ENCODE measurements at regions not wholly inside any gene's neighbourhood (a gene's known extent, or its start where the extent isn't known, plus 50 kb on each side); places are given as distances from the start of the nearest gene placed in this dataset.
"Not testable (repeated sequence)": the region's sequence is repeated elsewhere in the genome, so short reads cannot be mapped to it uniquely, and the experiment has no call there.

DNA sequence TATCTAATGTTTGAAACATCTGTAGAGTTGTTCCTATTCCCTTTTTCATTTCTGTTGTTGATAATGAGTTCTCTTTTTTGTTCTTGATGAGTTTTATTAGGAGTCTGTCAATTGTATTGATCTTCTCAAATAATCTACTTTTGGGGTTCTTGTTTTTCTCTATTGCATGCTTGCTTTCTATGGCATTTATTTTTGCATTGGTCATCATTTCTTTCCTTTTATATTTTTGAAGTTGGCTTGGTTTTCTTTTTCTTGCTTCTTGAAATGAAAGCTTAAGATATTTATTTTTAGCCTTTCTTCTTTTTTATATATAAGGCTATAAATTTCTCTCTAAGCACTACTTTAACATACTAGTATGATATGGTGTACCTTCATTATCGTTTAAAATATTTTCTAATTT lies 381.8 kb downstream of the NPHP4 start:
- CTCF ChIA-PET, result no interaction called here
- intact Hi-C loops (cut with micrococcal nuclease), result no loop called here
- no peak for ATAC-seq

DNA sequence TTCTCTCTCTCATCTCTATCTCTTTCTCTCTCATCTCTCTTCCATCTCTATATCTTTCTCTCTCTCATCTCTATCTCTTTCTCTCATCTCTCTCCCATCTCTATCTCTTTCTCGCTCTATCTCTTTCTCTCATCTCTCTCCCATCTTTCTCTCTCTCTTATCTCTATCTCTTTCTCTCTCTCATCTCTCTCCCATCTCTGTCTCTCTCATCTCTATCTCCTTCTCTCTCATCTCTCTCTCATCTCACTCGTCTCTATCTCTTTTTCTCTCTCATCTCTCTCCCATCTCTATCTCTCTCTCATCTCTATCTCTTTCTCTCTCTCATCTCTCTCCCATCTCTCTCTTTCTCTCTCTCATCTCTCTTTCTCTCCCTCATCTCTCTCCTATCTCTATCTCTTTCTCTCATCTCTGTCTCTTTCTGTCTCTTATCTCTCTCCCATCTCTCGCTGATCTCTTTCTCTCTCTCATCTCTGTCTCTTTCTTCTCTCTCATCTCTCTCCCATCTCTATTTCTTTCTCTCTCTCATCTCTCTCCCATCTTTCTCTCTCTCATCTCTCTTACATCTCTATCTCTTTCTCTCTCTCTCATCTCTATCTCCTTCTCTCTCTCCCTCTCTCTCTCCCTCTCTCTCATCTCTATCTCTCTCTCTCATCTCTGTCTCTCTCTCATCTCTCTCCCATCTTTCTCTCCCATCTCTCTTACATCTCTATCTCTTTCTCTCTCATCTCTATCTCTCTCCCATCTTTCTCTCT lies 388.7 kb downstream of the NPHP4 start:
- no peak for DNase-seq
- TF ChIP-seq CTCF (conservative IDR thresholded peaks at IDR 0.05; ENCODE audit: low read depth, low read length) (no peak), EZH2phosphoT487 (IDR thresholded peaks at IDR 0.05; ENCODE audit: borderline replicate concordance, low read length) (no peak), EZH2 (IDR thresholded peaks at IDR 0.05; ENCODE audit: low read length, unreplicated experiment) (no peak)
- no peak overlapping the region for H3K27ac ChIP-seq (ENCODE audit: low read length)

More for the DNA sequence above, 381.8 kb downstream of the NPHP4 start:
- Histone ChIP-seq H3K9me2 (replicated peaks; ENCODE audit: low read length) (no peaks in the 10 kb centered on the region), H2AFZ (ENCODE audit: low read length) (no peak overlapping the region), H3K4me3 (ENCODE audit: low read length) (no peak overlapping the region), H4K20me1 (ENCODE audit: low read length) (no peaks in the 10 kb centered on the region), H3K4me2 (ENCODE audit: low read length) (no peak overlapping the region), H3F3A (ENCODE audit: low read length, unreplicated experiment) (no peaks in the 10 kb centered on the region), H3K36me3 (ENCODE audit: low read depth, low read length) (no peaks in the 10 kb centered on the region), H3K27ac (ENCODE audit: low read length) (no peak overlapping the region), H3K27me3 (ENCODE audit: low read length) (peaks cover 16% of the 10 kb centered on the region), H3K4me1 (ENCODE audit: insufficient read depth, low read length) (no peaks in the 10 kb centered on the region), H3K9ac (ENCODE audit: low read length) (no peak overlapping the region), H3K79me2 (ENCODE audit: low read length) (no peaks in the 10 kb centered on the region), H3K9me3 (ENCODE audit: low read length) (no peaks in the 10 kb centered on the region)
- no peak for TF ChIP-seq EZH2 (IDR thresholded peaks at IDR 0.05; ENCODE audit: low read length, unreplicated experiment)
- TF ChIP-seq CTCF (conservative IDR thresholded peaks at IDR 0.05; ENCODE audit: low read depth, low read length), result no peak
- TF ChIP-seq EZH2phosphoT487 (IDR thresholded peaks at IDR 0.05; ENCODE audit: borderline replicate concordance, low read length), result no peak
- DNase-seq, result no peak
- no TSS peak for BruUV-seq (replicated peaks)
- POLR2A ChIA-PET (ENCODE audit: unreplicated experiment), result no interaction called here

DNA sequence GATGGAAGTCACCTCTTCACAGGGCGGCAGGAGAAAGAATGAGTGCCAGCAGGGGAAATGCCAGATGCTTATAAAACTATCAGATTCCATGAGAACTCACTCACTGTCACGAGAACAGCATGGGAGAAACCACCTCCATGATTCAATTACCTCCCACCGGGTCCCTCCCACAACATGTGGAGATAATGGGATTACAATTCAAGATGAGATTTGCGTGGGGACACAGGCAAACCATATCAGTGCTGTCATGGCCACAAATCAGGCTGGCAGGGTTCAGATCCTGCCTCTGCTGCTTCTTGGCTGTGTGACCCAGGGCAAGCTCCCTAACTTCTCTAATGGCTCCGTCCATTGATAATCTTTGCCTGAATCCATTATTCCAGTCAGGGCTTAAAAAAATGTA lies 389.5 kb downstream of the NPHP4 start:
- H3K9me3 ChIP-seq (ENCODE audit: low read length); H3K36me3 ChIP-seq (ENCODE audit: low read depth, low read length); H2AFZ ChIP-seq (ENCODE audit: low read length); H3K9me2 ChIP-seq (replicated peaks; ENCODE audit: low read length); intact Hi-C loops (cut with micrococcal nuclease); H3F3A ChIP-seq (ENCODE audit: low read length, unreplicated experiment); DNase-seq; H3K27ac ChIP-seq (ENCODE audit: low read length); POLR2A ChIA-PET (ENCODE audit: unreplicated experiment); H3K79me2 ChIP-seq (ENCODE audit: low read length); H4K20me1 ChIP-seq (ENCODE audit: low read length); H3K4me3 ChIP-seq (ENCODE audit: low read length); ATAC-seq; BruUV-seq (replicated peaks); H3K9ac ChIP-seq (ENCODE audit: low read length); CTCF ChIA-PET; H3K4me2 ChIP-seq (ENCODE audit: low read length); H3K4me1 ChIP-seq (ENCODE audit: insufficient read depth, low read length): not testable (repeated sequence)
- peaks cover 53% of the 10 kb centered on the region for H3K27me3 ChIP-seq (ENCODE audit: low read length)

More for the DNA sequence above, 388.7 kb downstream of the NPHP4 start:
- Histone ChIP-seq H3K4me1 (ENCODE audit: insufficient read depth, low read length) (no peaks in the 10 kb centered on the region), H3K79me2 (ENCODE audit: low read length) (no peaks in the 10 kb centered on the region), H4K20me1 (ENCODE audit: low read length) (no peaks in the 10 kb centered on the region), H2AFZ (ENCODE audit: low read length) (no peak overlapping the region), H3K27me3 (ENCODE audit: low read length) (peaks cover 45% of the 10 kb centered on the region), H3K36me3 (ENCODE audit: low read depth, low read length) (no peaks in the 10 kb centered on the region), H3K4me2 (ENCODE audit: low read length) (no peak overlapping the region), H3F3A (ENCODE audit: low read length, unreplicated experiment) (no peaks in the 10 kb centered on the region), H3K9me2 (replicated peaks; ENCODE audit: low read length) (no peaks in the 10 kb centered on the region), H3K9me3 (ENCODE audit: low read length) (no peaks in the 10 kb centered on the region), H3K4me3 (ENCODE audit: low read length) (no peak overlapping the region), H3K9ac (ENCODE audit: low read length) (no peak overlapping the region)
- intact Hi-C loops (cut with micrococcal nuclease), result no loop called here
- POLR2A ChIA-PET (ENCODE audit: unreplicated experiment), result no interaction called here
- no TSS peak for BruUV-seq (replicated peaks)
- CTCF ChIA-PET, result no interaction called here
- ATAC-seq, result no peak
